GM23338 (cell line): ENCODE measurements at regions not wholly inside any gene's neighbourhood (a gene's known extent, or its start where the extent isn't known, plus 50 kb on each side); places are given as distances from the start of the nearest gene placed in this dataset.

Source experiments
- ATAC-seq: fragments of 200-7000 bp; cut with Tn5 transposase; 3 replicates; pipeline ENCODE4 v1.9.1; 2020
- DNase-seq: peaks from one replicate; pipeline ENCODE4 v3.0.0-alpha.2; 2015; ENCODE audit warnings: low spot score
- H2AFZ ChIP-seq: fragments of 200-600 bp; sonication (generic); 2 replicates; pipeline ENCODE4 v1.8.0; 2016; ENCODE audit warnings: antibody characterized with exemption, mild to moderate bottlenecking, moderate library complexity
- H3F3A ChIP-seq: fragments of 200-600 bp; sonication (generic); replicated peaks from 2 replicates; pipeline ENCODE4 v1.8.0; 2017; ENCODE audit warnings: antibody characterized with exemption, mixed run types, low read depth
- H3K27ac ChIP-seq: fragments of 200-600 bp; sonication (generic); 2 replicates; pipeline ENCODE4 v1.6.1; 2016; ENCODE audit warnings: low read depth
- H3K27me3 ChIP-seq: fragments of 200-600 bp; sonication (generic); 2 replicates; pipeline ENCODE4 v1.8.0; 2016; ENCODE audit warnings: mild to moderate bottlenecking, mixed run types, moderate library complexity; ENCODE audit not compliant: insufficient read depth
- H3K36me3 ChIP-seq: fragments of 200-600 bp; sonication (generic); 2 replicates; pipeline ENCODE4 v1.8.0; 2016; ENCODE audit warnings: mild to moderate bottlenecking; ENCODE audit not compliant: insufficient read depth
- H3K4me1 ChIP-seq: fragments of 200-600 bp; sonication (generic); 2 replicates; pipeline ENCODE4 v1.8.0; 2016; ENCODE audit warnings: mild to moderate bottlenecking, moderate library complexity; ENCODE audit not compliant: insufficient read depth
- H3K4me2 ChIP-seq: fragments of 200-600 bp; sonication (generic); 2 replicates; pipeline ENCODE4 v1.7.1; 2017; ENCODE audit warnings: mixed run types
- H3K4me3 ChIP-seq: fragments of 200-600 bp; sonication (generic); 2 replicates; pipeline ENCODE4 v1.6.1; 2016; ENCODE audit warnings: mixed run types
- H3K79me2 ChIP-seq: fragments of 200-600 bp; sonication (generic); replicated peaks from 2 replicates; pipeline ENCODE4 v1.8.0; 2017; ENCODE audit warnings: mild to moderate bottlenecking; ENCODE audit not compliant: insufficient read depth
- H3K9me2 ChIP-seq: fragments of 200-600 bp; sonication (generic); 2 replicates; pipeline ENCODE4 v1.8.0; 2017; ENCODE audit not compliant: insufficient read depth
- H4K20me1 ChIP-seq: fragments of 200-600 bp; sonication (generic); replicated peaks from 2 replicates; pipeline ENCODE4 v1.8.0; 2017; ENCODE audit warnings: mild to moderate bottlenecking; ENCODE audit not compliant: insufficient read depth
- H3K27ac Mint-ChIP-seq: 2 replicates; pipeline ENCODE4 v1.8.0; 2020; ENCODE audit warnings: inconsistent platforms, mild to moderate bottlenecking, moderate library complexity, mixed read lengths
- H3K27me3 Mint-ChIP-seq: 3 replicates; pipeline ENCODE4 v1.8.0; 2022; ENCODE audit warnings: low read depth, mild to moderate bottlenecking, moderate library complexity, mixed read lengths, inconsistent platforms; ENCODE audit not compliant: insufficient read depth, poor library complexity
- H3K36me3 Mint-ChIP-seq: 3 replicates; pipeline ENCODE4 v1.8.0; 2021; ENCODE audit warnings: low read depth, mild to moderate bottlenecking, inconsistent platforms, moderate library complexity, mixed read lengths
- H3K4me1 Mint-ChIP-seq: 3 replicates; pipeline ENCODE4 v1.8.0; 2020; ENCODE audit warnings: mild to moderate bottlenecking, inconsistent platforms, mixed read lengths
- H3K4me3 Mint-ChIP-seq: 3 replicates; pipeline ENCODE4 v1.8.0; 2021; ENCODE audit warnings: moderate library complexity, mild to moderate bottlenecking, inconsistent platforms, mixed read lengths
- H3K9me3 Mint-ChIP-seq: 3 replicates; pipeline ENCODE4 v1.8.0; 2020; ENCODE audit warnings: moderate library complexity, mild to moderate bottlenecking, inconsistent platforms, mixed read lengths
- CREB1 ChIP-seq: fragments of 250-450 bp; sonication (Bioruptor Pico); IDR thresholded peaks from 2 replicates; pipeline ENCODE4 v1.5.0; 2020; ENCODE audit warnings: low read depth, mild to moderate bottlenecking, moderate library complexity
- CTCF ChIP-seq, 2 experiments: fragments of 200-600 bp in 1 of 2; sonication (generic) in 1 of 2; conservative IDR thresholded peaks; 2 replicates each; pipeline versions ENCODE4 v1.5.1 to v1.6.1; 2016 to 2017; ENCODE audit warnings: antibody characterized with exemption in 2 of 2, low read depth in 2 of 2, mild to moderate bottlenecking in 2 of 2, moderate library complexity in 1 of 2
- ETS1 ChIP-seq: IDR thresholded peaks from 2 replicates; pipeline ENCODE4 v1.6.1; 2016; ENCODE audit warnings: antibody characterized with exemption
- EZH2 ChIP-seq: fragments of 200-600 bp; sonication (generic); IDR thresholded peaks from one replicate; pipeline ENCODE4 v1.8.0; 2017; ENCODE audit warnings: antibody characterized with exemption, mild to moderate bottlenecking, low read depth; ENCODE audit not compliant: unreplicated experiment
- EZH2phosphoT487 ChIP-seq: fragments of 200-600 bp; sonication (generic); IDR thresholded peaks from one replicate; pipeline ENCODE4 v1.8.1; 2018; ENCODE audit warnings: antibody characterized with exemption; ENCODE audit not compliant: unreplicated experiment
- JUNB ChIP-seq: IDR thresholded peaks from one replicate; pipeline ENCODE4 v1.6.1; 2016; ENCODE audit warnings: antibody characterized with exemption; ENCODE audit not compliant: unreplicated experiment
- NANOG ChIP-seq: IDR thresholded peaks from 2 replicates; pipeline ENCODE4 v1.6.1; 2016; ENCODE audit warnings: antibody characterized with exemption, borderline replicate concordance
- POLR2AphosphoS5 ChIP-seq: IDR thresholded peaks from 2 replicates; pipeline ENCODE4 v1.6.1; 2016; ENCODE audit warnings: antibody characterized with exemption, low read depth
- REST ChIP-seq: IDR thresholded peaks from one replicate; pipeline ENCODE4 v1.6.1; 2018; ENCODE audit warnings: antibody characterized with exemption; ENCODE audit not compliant: unreplicated experiment
- STAT1 ChIP-seq: IDR thresholded peaks from one replicate; pipeline ENCODE4 v1.6.1; 2016; ENCODE audit warnings: antibody characterized with exemption; ENCODE audit not compliant: unreplicated experiment
- ZNF114 ChIP-seq: fragments of 250-450 bp; sonication (Bioruptor Pico); IDR thresholded peaks from 2 replicates; pipeline ENCODE4 v1.5.0; 2020; ENCODE audit warnings: mild to moderate bottlenecking, moderate library complexity
- ZNF331 ChIP-seq: fragments of 250-450 bp; sonication (Bioruptor Pico); IDR thresholded peaks from 2 replicates; pipeline ENCODE4 v1.5.0; 2020; ENCODE audit warnings: low read depth, mild to moderate bottlenecking, moderate library complexity
- ZNF462 ChIP-seq: fragments of 250-450 bp; sonication (Bioruptor Pico); IDR thresholded peaks from 2 replicates; pipeline ENCODE4 v1.5.0; 2020; ENCODE audit warnings: mild to moderate bottlenecking, moderate library complexity

- H3K27me3 Mint-ChIP-seq = peaks cover 18% of the 10 kb centered on the region
- H3K4me3 Mint-ChIP-seq = no peak overlapping the region; the same call in 2 of the 3 replicates
- Histone ChIP-seq H4K20me1 (no peaks in the 10 kb centered on the region), H3K4me1 (no peaks in the 10 kb centered on the region; the same call in 1 of the 2 replicates), H3K4me3 (no peak overlapping the region), H3K27ac (no peak overlapping the region), H2AFZ (no peak overlapping the region), H3K27me3 (no peaks in the 10 kb centered on the region), H3F3A (no peaks in the 10 kb centered on the region), H3K4me2 (no peak overlapping the region), H3K9me2 (no peaks in the 10 kb centered on the region), H3K79me2 (no peaks in the 10 kb centered on the region), H3K36me3 (no peaks in the 10 kb centered on the region)
- DNase-seq = peak; percentile 61
- TF ChIP-seq ETS1 = no peak
- TF ChIP-seq REST = no peak
- no peak for TF ChIP-seq ZNF114
- TF ChIP-seq CTCF (conservative IDR thresholded peaks at IDR 0.05; ENCODE audit: low read depth in 2 of 2) = no peak
- TF ChIP-seq EZH2phosphoT487 = no peak
- no peak for TF ChIP-seq ZNF462 (CRISPR knock-in tag)
- TF ChIP-seq JUNB = no peak
- no peak for TF ChIP-seq CREB1 (CRISPR knock-in tag)
- TF ChIP-seq NANOG = no peak
- no peak for TF ChIP-seq POLR2AphosphoS5
- TF ChIP-seq EZH2 = no peak
- no peak for TF ChIP-seq ZNF331
- TF ChIP-seq STAT1 = no peak
- H3K36me3 Mint-ChIP-seq = peaks cover 13% of the 10 kb centered on the region
- peak overlapping the region; percentile 72 for H3K27ac Mint-ChIP-seq
- peaks cover 8% of the 10 kb centered on the region; the same call in 1 of the 3 replicates for H3K9me3 Mint-ChIP-seq
- peaks cover 42% of the 10 kb centered on the region for H3K4me1 Mint-ChIP-seq
- ATAC-seq = peak; percentile 24; the same call in 2 of the 3 replicates
These were observed 98.4 kb upstream of the GSE1 start for GRCh38 chr16:85514598-85515318.
